ENCODE measurements at regions not wholly inside any gene's neighbourhood (a gene's known extent, or its start where the extent isn't known, plus 50 kb on each side); places are given as distances from the start of the nearest gene placed in this dataset.

- TF ChIP-seq, protein P1, sequence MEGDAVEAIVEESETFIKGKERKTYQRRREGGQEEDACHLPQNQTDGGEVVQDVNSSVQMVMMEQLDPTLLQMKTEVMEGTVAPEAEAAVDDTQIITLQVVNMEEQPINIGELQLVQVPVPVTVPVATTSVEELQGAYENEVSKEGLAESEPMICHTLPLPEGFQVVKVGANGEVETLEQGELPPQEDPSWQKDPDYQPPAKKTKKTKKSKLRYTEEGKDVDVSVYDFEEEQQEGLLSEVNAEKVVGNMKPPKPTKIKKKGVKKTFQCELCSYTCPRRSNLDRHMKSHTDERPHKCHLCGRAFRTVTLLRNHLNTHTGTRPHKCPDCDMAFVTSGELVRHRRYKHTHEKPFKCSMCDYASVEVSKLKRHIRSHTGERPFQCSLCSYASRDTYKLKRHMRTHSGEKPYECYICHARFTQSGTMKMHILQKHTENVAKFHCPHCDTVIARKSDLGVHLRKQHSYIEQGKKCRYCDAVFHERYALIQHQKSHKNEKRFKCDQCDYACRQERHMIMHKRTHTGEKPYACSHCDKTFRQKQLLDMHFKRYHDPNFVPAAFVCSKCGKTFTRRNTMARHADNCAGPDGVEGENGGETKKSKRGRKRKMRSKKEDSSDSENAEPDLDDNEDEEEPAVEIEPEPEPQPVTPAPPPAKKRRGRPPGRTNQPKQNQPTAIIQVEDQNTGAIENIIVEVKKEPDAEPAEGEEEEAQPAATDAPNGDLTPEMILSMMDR (IDR thresholded peaks at IDR 0.05): no peak
- TF ChIP-seq YY1 (IDR thresholded peaks at IDR 0.05; ENCODE audit: low read depth) (no peak), SIN3A (IDR thresholded peaks at IDR 0.05; ENCODE audit: borderline replicate concordance, low read depth, low read length) (no peak), MAX (IDR thresholded peaks at IDR 0.05; ENCODE audit: low read depth) (no peak), EP300 (IDR thresholded peaks at IDR 0.05; ENCODE audit: borderline replicate concordance in 1 of 2, low read depth in 1 of 2, low read length in 1 of 2) (peak in 1 of 2 experiments; percentile 56; a peak in 1 of 4 replicates), TCF12 (IDR thresholded peaks at IDR 0.05) (peak; percentile 91), POLR2AphosphoS5 (IDR thresholded peaks at IDR 0.05; ENCODE audit: low read depth, low read length) (peak; percentile 22; the same call in 1 of the 2 replicates), NFIC (IDR thresholded peaks at IDR 0.05; ENCODE audit: borderline replicate concordance) (peak; percentile 34; the same call in 1 of the 2 replicates), EZH2phosphoT487 (IDR thresholded peaks at IDR 0.05; ENCODE audit: borderline replicate concordance, low read depth) (no peak)
- TF ChIP-seq, protein P2, sequence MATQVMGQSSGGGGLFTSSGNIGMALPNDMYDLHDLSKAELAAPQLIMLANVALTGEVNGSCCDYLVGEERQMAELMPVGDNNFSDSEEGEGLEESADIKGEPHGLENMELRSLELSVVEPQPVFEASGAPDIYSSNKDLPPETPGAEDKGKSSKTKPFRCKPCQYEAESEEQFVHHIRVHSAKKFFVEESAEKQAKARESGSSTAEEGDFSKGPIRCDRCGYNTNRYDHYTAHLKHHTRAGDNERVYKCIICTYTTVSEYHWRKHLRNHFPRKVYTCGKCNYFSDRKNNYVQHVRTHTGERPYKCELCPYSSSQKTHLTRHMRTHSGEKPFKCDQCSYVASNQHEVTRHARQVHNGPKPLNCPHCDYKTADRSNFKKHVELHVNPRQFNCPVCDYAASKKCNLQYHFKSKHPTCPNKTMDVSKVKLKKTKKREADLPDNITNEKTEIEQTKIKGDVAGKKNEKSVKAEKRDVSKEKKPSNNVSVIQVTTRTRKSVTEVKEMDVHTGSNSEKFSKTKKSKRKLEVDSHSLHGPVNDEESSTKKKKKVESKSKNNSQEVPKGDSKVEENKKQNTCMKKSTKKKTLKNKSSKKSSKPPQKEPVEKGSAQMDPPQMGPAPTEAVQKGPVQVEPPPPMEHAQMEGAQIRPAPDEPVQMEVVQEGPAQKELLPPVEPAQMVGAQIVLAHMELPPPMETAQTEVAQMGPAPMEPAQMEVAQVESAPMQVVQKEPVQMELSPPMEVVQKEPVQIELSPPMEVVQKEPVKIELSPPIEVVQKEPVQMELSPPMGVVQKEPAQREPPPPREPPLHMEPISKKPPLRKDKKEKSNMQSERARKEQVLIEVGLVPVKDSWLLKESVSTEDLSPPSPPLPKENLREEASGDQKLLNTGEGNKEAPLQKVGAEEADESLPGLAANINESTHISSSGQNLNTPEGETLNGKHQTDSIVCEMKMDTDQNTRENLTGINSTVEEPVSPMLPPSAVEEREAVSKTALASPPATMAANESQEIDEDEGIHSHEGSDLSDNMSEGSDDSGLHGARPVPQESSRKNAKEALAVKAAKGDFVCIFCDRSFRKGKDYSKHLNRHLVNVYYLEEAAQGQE (IDR thresholded peaks at IDR 0.05; ENCODE audit: low read depth, low read length): no peak
Observed at GRCh38 chr9:99387431-99387830, 165.3 kb downstream of the SEC61B start.
